HepG2 (cell line): ENCODE measurements at regions not wholly inside any gene's neighbourhood (a gene's known extent, or its start where the extent isn't known, plus 50 kb on each side); places are given as distances from the start of the nearest gene placed in this dataset.

Experiments
- FOSL1 ChIP-seq: sonication (generic); formaldehyde crosslinking; IDR thresholded peaks from 2 replicates; pipeline ENCODE4 v1.9.0; 2021; ENCODE audit warnings: missing genetic modification reagents, borderline replicate concordance
- HNF1B ChIP-seq: sonication (generic); formaldehyde crosslinking; IDR thresholded peaks from 2 replicates; pipeline ENCODE4 v1.5.1; 2020; ENCODE audit warnings: mild to moderate bottlenecking, moderate library complexity, missing genetic modification reagents
- MXD1 ChIP-seq: sonication (generic); formaldehyde crosslinking; IDR thresholded peaks from 2 replicates; pipeline ENCODE4 v1.4.0; 2020; ENCODE audit warnings: mild to moderate bottlenecking, missing genetic modification reagents
- NFAT5 ChIP-seq: sonication (generic); formaldehyde crosslinking; IDR thresholded peaks from 2 replicates; pipeline ENCODE4 v1.4.0; 2020; ENCODE audit warnings: missing genetic modification reagents
- PAX8 ChIP-seq: sonication (generic); formaldehyde crosslinking; IDR thresholded peaks from 2 replicates; pipeline ENCODE4 v1.8.0; 2022; ENCODE audit warnings: mild to moderate bottlenecking, missing genetic modification reagents, borderline replicate concordance
- ZFAT ChIP-seq: sonication (generic); formaldehyde crosslinking; conservative IDR thresholded peaks from 2 replicates; pipeline ENCODE4 v1.8.1; 2023; ENCODE audit warnings: missing genetic modification reagents, inconsistent platforms
- ZFP1 ChIP-seq: IDR thresholded peaks from 2 replicates; pipeline ENCODE4 v1.6.1; 2016
- ZGPAT ChIP-seq: IDR thresholded peaks from 2 replicates; pipeline ENCODE4 v1.6.1; 2016; ENCODE audit warnings: mild to moderate bottlenecking
- ZNF274 ChIP-seq: sonication (generic); formaldehyde crosslinking; IDR thresholded peaks from 2 replicates; pipeline ENCODE4 v1.5.1; 2020; ENCODE audit warnings: mild to moderate bottlenecking, missing genetic modification reagents
- ZNF382 ChIP-seq: sonication (generic); formaldehyde crosslinking; IDR thresholded peaks from 2 replicates; pipeline ENCODE4 v1.5.0; 2020; ENCODE audit warnings: missing genetic modification reagents, mild to moderate bottlenecking, borderline replicate concordance
- ZNF556 ChIP-seq: sonication (generic); formaldehyde crosslinking; IDR thresholded peaks from 2 replicates; pipeline ENCODE4 v1.4.0; 2020; ENCODE audit warnings: mild to moderate bottlenecking, missing genetic modification reagents, borderline replicate concordance

- TF ChIP-seq ZFAT = no peak
- 0 out of 2 replicates have a peak, but pooled peaks have one; percentile 22 for TF ChIP-seq ZGPAT (CRISPR knock-in tag)
- no peak for TF ChIP-seq MXD1
- TF ChIP-seq PAX8 (CRISPR knock-in tag) = no peak
- TF ChIP-seq ZFP1 (CRISPR knock-in tag) = no peak
- no peak for TF ChIP-seq ZNF556 (CRISPR knock-in tag)
- TF ChIP-seq ZNF382 (CRISPR knock-in tag) = no peak
- TF ChIP-seq NFAT5 (CRISPR knock-in tag) = no peak
- no peak for TF ChIP-seq ZNF274 (CRISPR knock-in tag)
- no peak for TF ChIP-seq HNF1B (CRISPR knock-in tag)
- no peak for TF ChIP-seq FOSL1 (CRISPR knock-in tag)
Observed at GRCh38 chr5:116848954-116849581, 274.4 kb upstream of the SEMA6A start (continued).
